Hepatocyte (in vitro differentiated cells): ENCODE measurements at regions not wholly inside any gene's neighbourhood (a gene's known extent, or its start where the extent isn't known, plus 50 kb on each side); places are given as distances from the start of the nearest gene placed in this dataset.

Experiments used
- DNase-seq: peaks from one replicate; pipeline ENCODE4 v3.0.0-alpha.2; 2016; ENCODE audit warnings: low spot score
- H2AFZ ChIP-seq: fragments of 200-600 bp; sonication (generic); 2 replicates; pipeline ENCODE4 v1.6.0; 2016; ENCODE audit warnings: antibody characterized with exemption, mild to moderate bottlenecking
- H3K27ac ChIP-seq: fragments of 200-600 bp; sonication (generic); 2 replicates; pipeline ENCODE4 v1.5.1; 2016; ENCODE audit warnings: mild to moderate bottlenecking
- H3K27me3 ChIP-seq: fragments of 200-600 bp; sonication (generic); 2 replicates; pipeline ENCODE4 v1.6.1; 2016
- H3K36me3 ChIP-seq: fragments of 200-600 bp; sonication (generic); replicated peaks from 2 replicates; pipeline ENCODE4 v1.5.1; 2016; ENCODE audit warnings: low read depth; ENCODE audit not compliant: insufficient read depth
- H3K4me1 ChIP-seq: fragments of 200-600 bp; sonication (generic); 2 replicates; pipeline ENCODE4 v1.5.1; 2016; ENCODE audit warnings: mild to moderate bottlenecking, moderate library complexity; ENCODE audit not compliant: insufficient read depth
- H3K4me2 ChIP-seq: fragments of 200-600 bp; sonication (generic); 2 replicates; pipeline ENCODE4 v1.6.0; 2016
- H3K4me3 ChIP-seq: fragments of 200-600 bp; sonication (generic); 2 replicates; pipeline ENCODE4 v1.5.1; 2016; ENCODE audit warnings: mild to moderate bottlenecking
- H3K79me2 ChIP-seq: fragments of 200-600 bp; sonication (generic); 2 replicates; pipeline ENCODE4 v1.6.0; 2017; ENCODE audit warnings: mild to moderate bottlenecking
- H3K9me2 ChIP-seq: fragments of 200-600 bp; sonication (generic); replicated peaks from 2 replicates; pipeline ENCODE4 v1.6.0; 2017; ENCODE audit warnings: mild to moderate bottlenecking; ENCODE audit not compliant: insufficient read depth
- H3K9me3 ChIP-seq: fragments of 200-600 bp; sonication (generic); 2 replicates; pipeline ENCODE4 v1.5.1; 2016; ENCODE audit warnings: low read depth, mild to moderate bottlenecking
- H4K20me1 ChIP-seq: fragments of 200-600 bp; sonication (generic); 2 replicates; pipeline ENCODE4 v1.6.0; 2016; ENCODE audit warnings: mild to moderate bottlenecking; ENCODE audit not compliant: insufficient read depth, poor library complexity, severe bottlenecking
- EZH2 ChIP-seq: fragments of 200-600 bp; sonication (generic); IDR thresholded peaks from 2 replicates; pipeline ENCODE4 v1.6.1; 2016; ENCODE audit warnings: antibody characterized with exemption, mild to moderate bottlenecking, borderline replicate concordance
- EZH2phosphoT487 ChIP-seq: fragments of 200-600 bp; sonication (generic); IDR thresholded peaks from one replicate; pipeline ENCODE4 v1.6.1; 2018; ENCODE audit warnings: antibody characterized with exemption, mild to moderate bottlenecking, low read depth, moderate library complexity; ENCODE audit not compliant: unreplicated experiment, severe bottlenecking
- WGBS: methylation state at CpG from one replicate; pipeline ENCODE4 v1.1.6; 2016; ENCODE audit warnings: low lambda C conversion rate; ENCODE audit errors: missing lambda C conversion rate; 5-methylcytosine and 5-hydroxymethylcytosine counted together
- TF ChIP-seq, protein P1 (sequence below): fragments of 200-600 bp; sonication (generic); IDR thresholded peaks from 2 replicates; pipeline ENCODE4 v1.5.1; 2016; ENCODE audit warnings: antibody characterized with exemption, mild to moderate bottlenecking; ENCODE audit not compliant: poor library complexity

DNA sequence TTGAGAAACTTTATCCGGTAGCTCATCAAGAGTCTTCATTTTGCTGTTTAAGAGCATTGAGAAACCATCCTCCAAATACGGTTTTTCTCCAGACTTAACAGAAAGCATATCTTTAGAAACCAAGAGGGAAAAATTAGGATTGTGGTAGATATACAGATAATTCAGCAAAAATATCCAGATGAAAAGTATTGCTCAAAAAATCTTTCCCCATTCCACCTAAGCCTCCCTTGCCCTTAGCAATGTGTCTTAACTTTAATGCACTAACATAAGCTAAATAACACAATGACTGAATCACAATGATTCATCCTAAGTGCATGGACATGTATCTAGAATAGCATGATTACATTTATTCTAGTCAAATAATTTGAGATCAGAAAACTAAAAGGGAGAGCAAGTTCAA lies 130.3 kb upstream of the TARS1 start:
- H3K27me3 ChIP-seq: no peaks in the 10 kb centered on the region
- no peak overlapping the region for H2AFZ ChIP-seq
- TF ChIP-seq, protein P1, sequence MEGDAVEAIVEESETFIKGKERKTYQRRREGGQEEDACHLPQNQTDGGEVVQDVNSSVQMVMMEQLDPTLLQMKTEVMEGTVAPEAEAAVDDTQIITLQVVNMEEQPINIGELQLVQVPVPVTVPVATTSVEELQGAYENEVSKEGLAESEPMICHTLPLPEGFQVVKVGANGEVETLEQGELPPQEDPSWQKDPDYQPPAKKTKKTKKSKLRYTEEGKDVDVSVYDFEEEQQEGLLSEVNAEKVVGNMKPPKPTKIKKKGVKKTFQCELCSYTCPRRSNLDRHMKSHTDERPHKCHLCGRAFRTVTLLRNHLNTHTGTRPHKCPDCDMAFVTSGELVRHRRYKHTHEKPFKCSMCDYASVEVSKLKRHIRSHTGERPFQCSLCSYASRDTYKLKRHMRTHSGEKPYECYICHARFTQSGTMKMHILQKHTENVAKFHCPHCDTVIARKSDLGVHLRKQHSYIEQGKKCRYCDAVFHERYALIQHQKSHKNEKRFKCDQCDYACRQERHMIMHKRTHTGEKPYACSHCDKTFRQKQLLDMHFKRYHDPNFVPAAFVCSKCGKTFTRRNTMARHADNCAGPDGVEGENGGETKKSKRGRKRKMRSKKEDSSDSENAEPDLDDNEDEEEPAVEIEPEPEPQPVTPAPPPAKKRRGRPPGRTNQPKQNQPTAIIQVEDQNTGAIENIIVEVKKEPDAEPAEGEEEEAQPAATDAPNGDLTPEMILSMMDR: no peak
- TF ChIP-seq EZH2 (no peak), EZH2phosphoT487 (no peak)
- no peak overlapping the region for H3K4me2 ChIP-seq
- 92% methylated on average over 2 of the region's 2 CpGs for WGBS
- no peak overlapping the region for H3K4me3 ChIP-seq
- no peaks in the 10 kb centered on the region for H3K36me3 ChIP-seq
- no peaks in the 10 kb centered on the region for H3K9me3 ChIP-seq
- H3K9me2 ChIP-seq: no peaks in the 10 kb centered on the region
- H3K27ac ChIP-seq: peak overlapping the region; percentile 32
- peaks cover 26% of the 10 kb centered on the region for H3K4me1 ChIP-seq
- no peaks in the 10 kb centered on the region for H4K20me1 ChIP-seq
- no peaks in the 10 kb centered on the region for H3K79me2 ChIP-seq
- DNase-seq: no peak

DNA sequence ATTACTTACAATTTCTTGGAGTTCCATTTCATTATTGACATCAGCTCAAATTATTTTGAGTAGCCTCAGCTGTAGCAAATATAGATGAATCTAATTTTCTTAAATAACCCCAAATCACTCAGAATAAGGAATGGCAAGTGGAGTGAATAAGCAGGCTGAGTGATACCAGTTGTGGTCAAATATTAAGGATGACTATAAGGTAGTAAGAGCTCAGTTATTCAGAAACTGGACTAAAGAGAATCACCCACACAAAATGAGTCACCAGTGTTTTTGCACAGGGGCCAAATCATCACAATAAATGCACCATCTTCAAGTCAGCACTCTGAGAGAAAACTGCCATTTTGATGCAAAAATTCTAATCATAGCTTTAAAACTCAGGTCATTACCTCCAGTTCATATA lies 128.9 kb upstream of the TARS1 start:
- H2AFZ ChIP-seq: no peak overlapping the region
- H3K9me2 ChIP-seq: no peaks in the 10 kb centered on the region
- H3K9me3 ChIP-seq: no peaks in the 10 kb centered on the region
- H3K36me3 ChIP-seq: no peaks in the 10 kb centered on the region
- H3K4me1 ChIP-seq: peaks cover 26% of the 10 kb centered on the region
- no peak overlapping the region for H3K4me2 ChIP-seq
- no peaks in the 10 kb centered on the region for H4K20me1 ChIP-seq
- peak overlapping the region; percentile 66 for H3K27ac ChIP-seq
- no peak for DNase-seq
- no peak overlapping the region for H3K4me3 ChIP-seq
- TF ChIP-seq, protein P1: no peak
- TF ChIP-seq EZH2: no peak
- TF ChIP-seq EZH2phosphoT487: no peak
- no peaks in the 10 kb centered on the region for H3K79me2 ChIP-seq
- H3K27me3 ChIP-seq: no peaks in the 10 kb centered on the region

DNA sequence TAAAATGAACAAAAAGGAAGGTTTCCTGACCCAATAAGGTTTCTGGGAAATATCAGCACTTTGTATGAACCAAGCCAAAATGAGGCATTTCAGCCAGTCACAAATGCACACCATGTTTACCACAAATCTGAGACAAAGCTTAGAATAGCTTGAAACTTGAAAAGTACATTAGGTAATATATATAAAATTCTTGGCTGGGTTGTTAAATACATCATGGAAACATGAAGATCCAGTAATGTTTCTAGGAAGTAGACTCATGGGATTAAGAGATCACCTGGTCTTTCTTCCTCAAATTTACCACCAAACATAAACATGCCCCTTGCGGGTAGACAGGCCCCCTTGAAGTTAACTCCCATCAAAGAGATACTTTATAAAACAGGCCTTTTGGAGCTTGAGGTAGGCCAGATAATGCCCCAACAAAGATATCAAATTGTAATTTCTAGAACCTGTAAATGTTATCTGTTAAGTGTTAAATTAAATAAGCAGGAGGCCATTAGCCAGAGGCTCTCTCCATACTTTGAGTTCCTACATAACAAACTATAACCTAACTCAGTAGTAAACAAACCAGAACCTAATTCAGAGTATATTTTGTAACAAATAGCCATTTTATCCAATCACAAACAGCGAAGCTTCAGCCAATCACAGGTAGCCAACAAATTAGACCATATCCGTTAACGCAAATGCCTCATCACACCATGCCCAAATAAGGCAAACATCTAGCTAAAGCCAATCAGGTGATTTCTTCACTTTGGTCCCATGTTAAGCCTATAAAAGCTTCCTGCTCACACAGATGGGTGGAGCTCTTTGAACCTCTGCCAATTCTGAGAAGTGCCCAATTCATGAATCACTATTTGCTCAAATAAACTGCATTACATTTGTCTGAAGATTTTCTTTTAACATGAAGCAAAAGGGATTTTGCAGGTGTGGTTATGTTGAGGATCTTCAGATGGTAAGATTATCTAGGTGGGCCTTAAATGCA lies 127.9 kb upstream of the TARS1 start:
- H2AFZ ChIP-seq: no peak overlapping the region
- no peaks in the 10 kb centered on the region for H3K36me3 ChIP-seq
- H3K27me3 ChIP-seq: no peaks in the 10 kb centered on the region
- peaks cover 26% of the 10 kb centered on the region for H3K4me1 ChIP-seq
- no peak overlapping the region for H3K4me3 ChIP-seq
- no peaks in the 10 kb centered on the region for H3K9me2 ChIP-seq
- no peak overlapping the region for H3K4me2 ChIP-seq
- TF ChIP-seq EZH2phosphoT487 (no peak), EZH2 (no peak)
- TF ChIP-seq, protein P1: no peak
- H3K27ac ChIP-seq: peak overlapping the region; percentile 76
- no peaks in the 10 kb centered on the region for H4K20me1 ChIP-seq
- DNase-seq: peak; percentile 41
- H3K9me3 ChIP-seq: no peaks in the 10 kb centered on the region
- WGBS: 85% methylated on average over 4 of the region's 4 CpGs
- H3K79me2 ChIP-seq: no peaks in the 10 kb centered on the region
